H1 (cell line): ENCODE measurements at regions not wholly inside any gene's neighbourhood (a gene's known extent, or its start where the extent isn't known, plus 50 kb on each side); places are given as distances from the start of the nearest gene placed in this dataset.
A peak's percentile ranks its signal among the peaks of the same experiment; 100 is the strongest.

Experiments used
- CTCF ChIA-PET: fragments of 300-600 bp; sonication (Branson Sonifier 250); formaldehyde crosslinking; loops from one replicate; lab custom pipeline; 2021; ENCODE audit not compliant: partially characterized antibody; lab: Charles Lee
- POLR2A ChIA-PET: fragments of 300-600 bp; sonication (Branson Sonifier 250); formaldehyde crosslinking; loops from one replicate; lab custom pipeline; 2021; ENCODE audit warnings: inconsistent platforms; ENCODE audit not compliant: partially characterized antibody; lab: Charles Lee
- DNase-seq, 2 experiments: peaks; one replicate each; pipeline versions ENCODE4 v3.0.0 to v3.0.0-alpha.2; 2010 to 2022; ENCODE audit warnings: low spot score in 2 of 2, low read depth in 1 of 2, mixed read lengths in 1 of 2
- FAIRE-seq: peaks from 2 replicates; lab custom pipeline; 2011; peaks lifted over from hg19 to GRCh38; lab: Jason Lieb, UNC
- H2AFZ ChIP-seq: 2 replicates; pipeline ENCODE4 v1.8.1; 2012; ENCODE audit warnings: low read length, inconsistent platforms
- H2AK5ac ChIP-seq: 2 replicates; pipeline ENCODE4 v1.6.1; 2013; ENCODE audit warnings: low read depth, low read length
- H2BK120ac ChIP-seq: replicated peaks from 2 replicates; pipeline ENCODE3; 2013; ENCODE audit warnings: low read depth, low read length, inconsistent platforms
- H2BK12ac ChIP-seq: 2 replicates; pipeline ENCODE4 v1.6.1; 2013; ENCODE audit warnings: low read depth, low read length
- H2BK15ac ChIP-seq: 2 replicates; pipeline ENCODE4 v1.6.1; 2013; ENCODE audit warnings: low read length
- H2BK20ac ChIP-seq: 2 replicates; pipeline ENCODE4 v1.6.1; 2013; ENCODE audit warnings: low read length
- H2BK5ac ChIP-seq: 2 replicates; pipeline ENCODE4 v1.6.1; 2013; ENCODE audit warnings: low read depth, low read length
- H3K14ac ChIP-seq: 2 replicates; pipeline ENCODE4 v1.6.1; 2013; ENCODE audit warnings: inconsistent platforms; ENCODE audit not compliant: insufficient read length
- H3K18ac ChIP-seq: 2 replicates; pipeline ENCODE4 v1.6.1; 2013; ENCODE audit warnings: low read length; ENCODE audit errors: extremely low read depth
- H3K23ac ChIP-seq: 2 replicates; pipeline ENCODE4 v1.6.1; 2013; ENCODE audit warnings: inconsistent platforms; ENCODE audit not compliant: insufficient read length
- H3K23me2 ChIP-seq: 2 replicates; pipeline ENCODE4 v1.6.1; 2013; ENCODE audit warnings: low read depth, low read length
- H3K27ac ChIP-seq: 2 replicates; pipeline ENCODE4 v1.6.1; 2011; ENCODE audit warnings: low read depth, low read length, inconsistent platforms
- H3K27me3 ChIP-seq, 4 experiments: replicated peaks in 1 of 4; 1 replicate in 1 of 4; 2 replicates in 3 of 4; pipeline versions ENCODE4 v1.6.1 to v1.8.1; 2011 to 2013; ENCODE audit warnings: low read length in 3 of 4, mild to moderate bottlenecking in 3 of 4, inconsistent platforms in 2 of 4, mixed read lengths in 2 of 4, moderate library complexity in 1 of 4; ENCODE audit not compliant: control insufficient read depth in 3 of 4, insufficient read depth in 3 of 4; ENCODE audit errors: extremely low read depth in 1 of 4
- H3K36me3 ChIP-seq, 4 experiments: 2 replicates each; pipeline versions ENCODE4 v1.6.1 to v1.8.1; 2011 to 2013; ENCODE audit warnings: mild to moderate bottlenecking in 4 of 4, low read length in 3 of 4, moderate library complexity in 2 of 4, control low read depth in 1 of 4, inconsistent platforms in 1 of 4; ENCODE audit not compliant: insufficient read depth in 4 of 4, control insufficient read depth in 2 of 4
- H3K4ac ChIP-seq: replicated peaks from 2 replicates; pipeline ENCODE3; 2013; ENCODE audit warnings: low read length, low read depth, mixed read lengths, inconsistent platforms; ENCODE audit not compliant: insufficient read length
- H3K4me1 ChIP-seq, 4 experiments: replicated peaks in 1 of 4; 1 replicate in 1 of 4; 2 replicates in 3 of 4; pipeline versions ENCODE4 v1.6.1 to v1.8.1; 2011 to 2013; ENCODE audit warnings: low read length in 3 of 4, inconsistent platforms in 2 of 4, mixed read lengths in 1 of 4; ENCODE audit not compliant: insufficient read depth in 4 of 4, control insufficient read depth in 3 of 4
- H3K4me2 ChIP-seq, 2 experiments: 2 replicates each; pipeline versions ENCODE4 v1.6.1 to v1.8.1; 2011 to 2013; ENCODE audit warnings: low read depth in 2 of 2, low read length in 2 of 2, control low read depth in 1 of 2, inconsistent platforms in 1 of 2, mild to moderate bottlenecking in 1 of 2; ENCODE audit not compliant: insufficient read depth in 1 of 2
- H3K4me3 ChIP-seq, 4 experiments: fragments of 200-600, 300-600 bp in 1 of 4; sonication (generic), shearing (Covaris generic), sonication (Bioruptor Twin) in 1 of 4; 2 replicates each; pipeline versions ENCODE4 v1.5.1 to v1.8.1; 2011 to 2016; ENCODE audit warnings: low read length in 4 of 4, low read depth in 3 of 4, control low read depth in 2 of 4, inconsistent platforms in 2 of 4, mild to moderate bottlenecking in 2 of 4, mixed read lengths in 1 of 4, moderate library complexity in 1 of 4; ENCODE audit not compliant: insufficient read depth in 2 of 4; ENCODE audit errors: extremely low read depth in 1 of 4
- H3K56ac ChIP-seq: replicated peaks from 2 replicates; pipeline ENCODE3; 2013; ENCODE audit warnings: low read depth, mild to moderate bottlenecking, mixed read lengths, low read length, inconsistent platforms; ENCODE audit not compliant: insufficient read length
- H3K79me1 ChIP-seq: 2 replicates; pipeline ENCODE4 v1.6.1; 2013; ENCODE audit warnings: low read depth, low read length, control low read depth
- H3K79me2 ChIP-seq, 2 experiments: 2 replicates each; pipeline versions ENCODE4 v1.6.1 to v1.8.1; 2012 to 2013; ENCODE audit warnings: low read length in 2 of 2, mild to moderate bottlenecking in 2 of 2, inconsistent platforms in 1 of 2; ENCODE audit not compliant: insufficient read depth in 2 of 2, control insufficient read depth in 1 of 2
- H3K9ac ChIP-seq, 4 experiments: replicated peaks in 1 of 4; 1 replicate in 1 of 4; 2 replicates in 3 of 4; pipeline versions ENCODE4 v1.6.1 to v1.8.1; 2011 to 2013; ENCODE audit warnings: low read depth in 3 of 4, low read length in 3 of 4, control low read depth in 2 of 4, mild to moderate bottlenecking in 2 of 4, moderate library complexity in 2 of 4, inconsistent platforms in 1 of 4; ENCODE audit errors: extremely low read depth in 1 of 4
- H3K9me3 ChIP-seq, 2 experiments: 2 replicates each; pipeline versions ENCODE4 v1.6.1 to v1.8.1; 2012 to 2013; ENCODE audit warnings: mild to moderate bottlenecking in 2 of 2, moderate library complexity in 2 of 2, control low read depth in 1 of 2, inconsistent platforms in 1 of 2, low read depth in 1 of 2, low read length in 1 of 2, mixed read lengths in 1 of 2; ENCODE audit not compliant: insufficient read depth in 2 of 2
- H4K20me1 ChIP-seq, 2 experiments: replicated peaks in 1 of 2; 2 replicates each; pipeline versions ENCODE3 to v1.8.1; 2011 to 2013; ENCODE audit warnings: inconsistent platforms in 2 of 2, low read length in 2 of 2, mild to moderate bottlenecking in 1 of 2; ENCODE audit not compliant: insufficient read depth in 2 of 2, control insufficient read depth in 1 of 2
- H4K5ac ChIP-seq: 2 replicates; pipeline ENCODE4 v1.6.1; 2013; ENCODE audit warnings: low read length, low read depth, mixed read lengths, inconsistent platforms; ENCODE audit not compliant: insufficient read length
- H4K8ac ChIP-seq: 2 replicates; pipeline ENCODE4 v1.8.0; 2013; ENCODE audit warnings: mild to moderate bottlenecking, moderate library complexity, low read length, inconsistent platforms; ENCODE audit not compliant: insufficient read depth; ENCODE audit errors: extremely low read depth
- H4K91ac ChIP-seq: replicated peaks from 2 replicates; pipeline ENCODE3; 2013; ENCODE audit warnings: low read length, mixed read lengths, inconsistent platforms; ENCODE audit not compliant: insufficient read length
- CHD1 ChIP-seq: IDR thresholded peaks from 2 replicates; pipeline ENCODE4 v1.6.1; 2012; ENCODE audit warnings: low read depth, low read length, improper control_type of control experiment
- CHD2 ChIP-seq: IDR thresholded peaks from 2 replicates; pipeline ENCODE4 v1.6.1; 2012; ENCODE audit warnings: low read length, improper control_type of control experiment
- KDM1A ChIP-seq: fragments of 200-600, 300-600 bp; sonication (generic); IDR thresholded peaks from 2 replicates; pipeline ENCODE4 v1.7.1; 2016; ENCODE audit warnings: mild to moderate bottlenecking, low read length, borderline replicate concordance
- SIN3A ChIP-seq, 2 experiments: IDR thresholded peaks in 1 of 2; conservative IDR thresholded peaks in 1 of 2; 2 replicates each; pipeline ENCODE4 v1.6.1; 2011 to 2012; ENCODE audit warnings: low read length in 2 of 2, improper control_type of control experiment in 1 of 2, low read depth in 1 of 2, mild to moderate bottlenecking in 1 of 2
- SP2 ChIP-seq: IDR thresholded peaks from 2 replicates; pipeline ENCODE4 v1.6.1; 2012; ENCODE audit warnings: mild to moderate bottlenecking, low read length, inconsistent platforms
- TCF12 ChIP-seq: IDR thresholded peaks from 2 replicates; pipeline ENCODE4 v1.6.1; 2011; ENCODE audit warnings: low read depth, mild to moderate bottlenecking, low read length
- whole genome bisulfite sequencing, 2 experiments: shearing (Covaris generic) in 1 of 2; methylation state at CpG; one replicate each; pipeline versions ENCODE4 v1.1.6 to v1.1.7; 2013 to 2015; ENCODE audit warnings: low lambda C conversion rate in 2 of 2, mixed read lengths in 2 of 2, inconsistent platforms in 1 of 2, low coverage in 1 of 2, missing lambda C conversion rate in 1 of 2; ENCODE audit not compliant: insufficient replicate concordance in 2 of 2, insufficient coverage in 1 of 2, insufficient read length in 1 of 2; ENCODE audit errors: extremely low coverage in 1 of 2, missing lambda C conversion rate in 1 of 2; 5-methylcytosine and 5-hydroxymethylcytosine counted together

GRCh38 chr7:131104596-131105293 lies 222.9 kb upstream of the MKLN1 start:
- H3K36me3 ChIP-seq, result peaks cover 0 to 3% (median 0%) of the 10 kb centered on the region in 4 experiments; a peak in 1 of 8 replicates
- H3K18ac ChIP-seq, result no peak overlapping the region
- no peak overlapping the region for H2AK5ac ChIP-seq
- H2BK120ac ChIP-seq, result no peak overlapping the region
- no peak overlapping the region for H3K56ac ChIP-seq
- peaks cover 26% of the 10 kb centered on the region; the same call in 1 of the 2 replicates for H3K23me2 ChIP-seq
- H3K14ac ChIP-seq, result no peak overlapping the region
- H2BK20ac ChIP-seq, result no peak overlapping the region
- H3K4me3 ChIP-seq, result peak overlapping the region in 2 of 4 experiments; percentile 71 to 72; a peak in 4 of 8 replicates
- POLR2A ChIA-PET, result interaction anchor here (1.2 kb wide), 1 partner anchor 14 kb away, joined by 3 read pairs; no protein-coding TSS in a partner anchor
- H2BK5ac ChIP-seq, result no peak overlapping the region
- CTCF ChIA-PET, result interaction anchor here (1.0 to 2.3 kb wide), 3 partner anchors 13 to 198 kb away, joined by 3 to 7 read pairs (median 3); no protein-coding TSS in a partner anchor
- H4K20me1 ChIP-seq, result peaks cover 2 to 3% of the 10 kb centered on the region in 2 experiments
- DNase-seq (no peak), FAIRE-seq (no peak)
- no peak overlapping the region for H2BK12ac ChIP-seq
- no peak overlapping the region for H4K8ac ChIP-seq
- no peak overlapping the region for H4K5ac ChIP-seq
- WGBS, 2 experiments, result 84% methylated on average over 12 of the region's 12 CpGs; no CpG with 5 or more reads in 1 of the 2 experiments
- TF ChIP-seq TCF12, result no peak
- no peak for TF ChIP-seq CHD1
- no peak for TF ChIP-seq CHD2
- TF ChIP-seq SP2, result no peak
- no peak for TF ChIP-seq KDM1A
- no peak for TF ChIP-seq SIN3A (conservative IDR thresholded peaks at IDR 0.05 in 1 of 2, IDR thresholded peaks at IDR 0.05 in 1 of 2; ENCODE audit: low read depth in 1 of 2, low read length in 2 of 2)
- no peak overlapping the region for H4K91ac ChIP-seq
- peak overlapping the region; percentile 91 to 96 for H3K4me2 ChIP-seq
- H3K79me1 ChIP-seq, result no peaks in the 10 kb centered on the region; the same call in 1 of the 2 replicates
- H3K9me3 ChIP-seq, result no peaks in the 10 kb centered on the region
- H3K4me1 ChIP-seq, result peaks cover 4 to 17% (median 10%) of the 10 kb centered on the region in 4 experiments; a peak in 5 of 7 replicates
- H3K79me2 ChIP-seq, result peaks cover 0 to 48% of the 10 kb centered on the region in 2 experiments; a peak in 3 of 4 replicates
- H3K23ac ChIP-seq, result no peak overlapping the region
- peak overlapping the region in 1 of 4 experiments; percentile 9; a peak in 1 of 7 replicates for H3K9ac ChIP-seq
- H3K4ac ChIP-seq, result no peak overlapping the region
- H2BK15ac ChIP-seq, result no peak overlapping the region
- peaks cover 0 to 7% (median 5%) of the 10 kb centered on the region in 4 experiments; a peak in 6 of 7 replicates for H3K27me3 ChIP-seq
- no peak overlapping the region for H3K27ac ChIP-seq
- H2AFZ ChIP-seq, result no peak overlapping the region
